Gastroesophageal sphincter (tissue), 4 donors: ENCODE measurements at regions not wholly inside any gene's neighbourhood (a gene's known extent, or its start where the extent isn't known, plus 50 kb on each side); places are given as distances from the start of the nearest gene placed in this dataset.
"Not testable (repeated sequence)": the region's sequence is repeated elsewhere in the genome, so short reads cannot be mapped to it uniquely, and the experiment has no call there.

Source experiments
- ATAC-seq: fragments of 150-250 bp; one replicate; pipeline ENCODE4 v1.9.1; 2016; ENCODE audit warnings: mild to moderate bottlenecking, moderate library complexity
- H3K27ac ChIP-seq, 4 donors: fragments of 200-600 bp; sonication (generic) in 3 of 4; 1 replicate in 3 of 4; 2 replicates in 1 of 4; pipeline ENCODE4 v1.5.1; 2016 to 2019
- H3K27me3 ChIP-seq: fragments of 200-600 bp; sonication (generic); one replicate; pipeline ENCODE4 v1.5.1; 2019
- H3K36me3 ChIP-seq, 2 donors: fragments of 200-600 bp; sonication (generic); one replicate each; pipeline ENCODE4 v1.5.1; 2019; ENCODE audit warnings: control low read depth in 1 of 2
- H3K4me1 ChIP-seq, 3 donors: fragments of 200-600 bp; sonication (generic); 1 replicate in 2 of 3; 2 replicates in 1 of 3; pipeline ENCODE4 v1.5.1; 2016 to 2019; ENCODE audit warnings: control low read depth in 2 of 3
- H3K4me3 ChIP-seq, 2 donors: fragments of 200-600 bp; sonication (generic); one replicate each; pipeline ENCODE4 v1.5.1; 2019; ENCODE audit warnings: mild to moderate bottlenecking in 1 of 2, moderate library complexity in 1 of 2
- H3K9me3 ChIP-seq, 3 donors: fragments of 200-600 bp; sonication (generic); one replicate each; pipeline ENCODE4 v1.5.1; 2017 to 2019; ENCODE audit warnings: control low read depth in 2 of 3
- EP300 ChIP-seq: sonication (generic); formaldehyde crosslinking; IDR thresholded peaks from one replicate; pipeline ENCODE4 v1.6.1; 2017; ENCODE audit warnings: antibody characterized with exemption, mild to moderate bottlenecking
- POLR2A ChIP-seq, 2 donors: fragments of 450-650 bp; IDR thresholded peaks; one replicate each; pipeline ENCODE4 v1.6.1; 2017; ENCODE audit warnings: antibody characterized with exemption in 2 of 2, mild to moderate bottlenecking in 2 of 2, moderate library complexity in 1 of 2
- POLR2AphosphoS5 ChIP-seq: sonication (generic); formaldehyde crosslinking; IDR thresholded peaks from one replicate; pipeline ENCODE4 v1.6.1; 2017; ENCODE audit warnings: antibody characterized with exemption
- WGBS, 2 donors: methylation state at CpG; one replicate each; pipeline ENCODE4 v1.1.5; 2018; ENCODE audit warnings: low coverage in 1 of 2; 5-methylcytosine and 5-hydroxymethylcytosine counted together
- TF ChIP-seq, protein P1 (sequence below), 4 experiments: fragments of 200-600 bp in 2 of 4; fragments of 450-650 bp in 2 of 4; sonication (generic) in 1 of 4; IDR thresholded peaks; one replicate each; pipeline ENCODE4 v1.5.1; 2017 to 2019; ENCODE audit warnings: antibody characterized with exemption in 4 of 4, mild to moderate bottlenecking in 2 of 4, moderate library complexity in 2 of 4

DNA sequence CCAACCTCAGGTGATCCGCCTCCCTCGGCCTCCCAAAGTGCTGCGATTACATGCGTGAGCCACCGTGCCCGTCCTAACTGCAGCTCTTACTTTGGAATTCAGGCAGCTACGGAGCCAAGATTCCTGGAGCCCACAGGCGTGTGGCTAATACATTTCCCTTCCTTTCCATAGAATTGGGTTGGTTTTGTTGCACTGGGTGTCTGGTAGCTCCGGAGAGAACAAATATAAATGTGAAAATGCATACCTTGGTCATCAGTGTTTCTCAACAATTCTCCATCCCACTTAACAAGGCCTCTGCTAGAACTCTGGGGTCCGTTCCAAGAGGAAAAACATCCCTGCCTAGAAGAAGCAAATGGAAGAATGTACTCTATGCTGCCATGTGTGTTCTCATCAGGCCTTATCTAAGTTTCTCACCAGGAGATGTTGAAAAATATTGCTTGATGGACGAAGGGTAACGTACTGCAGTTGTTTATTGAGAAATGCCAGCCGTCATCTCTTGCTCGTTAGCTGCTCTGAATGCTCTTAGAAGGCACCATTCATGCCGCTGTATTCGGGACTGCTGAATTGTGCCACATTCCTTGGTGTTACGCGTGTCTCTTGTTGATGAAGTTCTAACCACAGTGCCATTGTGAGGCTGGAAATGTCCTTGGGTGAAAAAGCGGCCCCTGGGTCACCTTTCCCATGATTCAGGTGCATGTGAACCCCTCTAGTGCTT is 50.5 kb upstream of the CD99 start:
- no peak overlapping the region for H3K4me3 ChIP-seq
- H3K27ac ChIP-seq, result no peak overlapping the region
- 88% methylated on average over 14 to 15 of the region's 19 CpGs for WGBS, 2 donors
- TF ChIP-seq EP300 (no peak), POLR2A (IDR thresholded peaks at IDR 0.05) (no peak), POLR2AphosphoS5 (no peak)
- TF ChIP-seq, protein P1, sequence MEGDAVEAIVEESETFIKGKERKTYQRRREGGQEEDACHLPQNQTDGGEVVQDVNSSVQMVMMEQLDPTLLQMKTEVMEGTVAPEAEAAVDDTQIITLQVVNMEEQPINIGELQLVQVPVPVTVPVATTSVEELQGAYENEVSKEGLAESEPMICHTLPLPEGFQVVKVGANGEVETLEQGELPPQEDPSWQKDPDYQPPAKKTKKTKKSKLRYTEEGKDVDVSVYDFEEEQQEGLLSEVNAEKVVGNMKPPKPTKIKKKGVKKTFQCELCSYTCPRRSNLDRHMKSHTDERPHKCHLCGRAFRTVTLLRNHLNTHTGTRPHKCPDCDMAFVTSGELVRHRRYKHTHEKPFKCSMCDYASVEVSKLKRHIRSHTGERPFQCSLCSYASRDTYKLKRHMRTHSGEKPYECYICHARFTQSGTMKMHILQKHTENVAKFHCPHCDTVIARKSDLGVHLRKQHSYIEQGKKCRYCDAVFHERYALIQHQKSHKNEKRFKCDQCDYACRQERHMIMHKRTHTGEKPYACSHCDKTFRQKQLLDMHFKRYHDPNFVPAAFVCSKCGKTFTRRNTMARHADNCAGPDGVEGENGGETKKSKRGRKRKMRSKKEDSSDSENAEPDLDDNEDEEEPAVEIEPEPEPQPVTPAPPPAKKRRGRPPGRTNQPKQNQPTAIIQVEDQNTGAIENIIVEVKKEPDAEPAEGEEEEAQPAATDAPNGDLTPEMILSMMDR (IDR thresholded peaks at IDR 0.05), result no peak
- ATAC-seq, result no peak
- no peaks in the 10 kb centered on the region for H3K4me1 ChIP-seq
- H3K27me3 ChIP-seq, result no peaks in the 10 kb centered on the region
- H3K36me3 ChIP-seq, result peaks cover 0 to 40% of the 10 kb centered on the region in 2 donors
- no peaks in the 10 kb centered on the region for H3K9me3 ChIP-seq

DNA sequence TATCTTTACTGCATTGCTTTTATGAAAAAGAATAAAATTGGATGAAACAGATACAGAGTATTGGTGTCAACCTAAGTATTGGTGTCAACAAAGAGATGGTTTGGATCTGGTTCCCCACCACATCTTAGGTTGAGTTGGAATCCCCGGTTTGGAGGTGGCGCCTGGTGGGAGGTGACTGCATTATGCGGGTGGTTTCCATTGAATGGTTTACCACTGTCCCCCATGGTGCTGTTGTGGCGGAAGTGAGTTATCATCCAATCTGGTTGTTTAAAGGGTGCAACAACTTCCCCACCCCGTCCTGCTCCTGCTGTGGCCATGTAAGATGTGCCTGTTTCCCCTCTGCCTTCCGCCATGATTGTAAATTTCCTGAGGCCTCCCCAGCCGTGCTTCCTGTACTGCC is 52.8 kb upstream of the CD99 start:
- 71 to 93% methylated on average over 4 to 5 of the region's 7 CpGs for WGBS, 2 donors
- Histone ChIP-seq H3K4me1 (no peaks in the 10 kb centered on the region), H3K9me3 (no peaks in the 10 kb centered on the region), H3K36me3 (peaks cover 0 to 40% of the 10 kb centered on the region in 2 donors), H3K4me3 (no peak overlapping the region), H3K27ac (no peak overlapping the region), H3K27me3 (no peaks in the 10 kb centered on the region)
- TF ChIP-seq POLR2A (IDR thresholded peaks at IDR 0.05) (no peak), EP300 (no peak), POLR2AphosphoS5 (no peak)
- TF ChIP-seq, protein P1 (IDR thresholded peaks at IDR 0.05), result no peak
- ATAC-seq, result no peak

DNA sequence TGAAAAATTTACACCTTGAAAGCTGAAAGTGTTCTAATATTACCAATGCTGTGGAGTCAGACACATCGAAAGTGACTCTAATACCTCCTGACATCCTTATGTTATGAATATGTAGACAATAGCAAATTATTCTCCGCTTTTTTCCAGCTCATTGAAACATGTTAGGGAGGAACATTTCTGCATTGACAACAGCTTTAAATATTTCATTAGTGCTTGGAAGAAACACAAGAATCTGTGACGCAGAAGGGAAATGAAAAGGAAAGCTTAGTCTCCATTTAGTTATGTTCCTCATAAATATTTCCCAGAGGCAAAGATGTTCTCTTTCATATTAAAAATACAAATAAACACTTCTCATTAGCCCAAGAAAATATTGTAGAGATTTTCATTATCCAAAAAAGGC is 55.8 kb upstream of the CD99 start:
- no peaks in the 10 kb centered on the region for H3K4me1 ChIP-seq
- no peak overlapping the region for H3K27ac ChIP-seq
- TF ChIP-seq, protein P1 (IDR thresholded peaks at IDR 0.05), result no peak
- 90 to 96% methylated on average over 3 of the region's 3 CpGs for WGBS, 2 donors
- no peaks in the 10 kb centered on the region for H3K9me3 ChIP-seq
- H3K4me3 ChIP-seq, result no peak overlapping the region
- H3K27me3 ChIP-seq, result no peaks in the 10 kb centered on the region
- ATAC-seq, result no peak
- peaks cover 0 to 17% of the 10 kb centered on the region in 2 donors for H3K36me3 ChIP-seq

DNA sequence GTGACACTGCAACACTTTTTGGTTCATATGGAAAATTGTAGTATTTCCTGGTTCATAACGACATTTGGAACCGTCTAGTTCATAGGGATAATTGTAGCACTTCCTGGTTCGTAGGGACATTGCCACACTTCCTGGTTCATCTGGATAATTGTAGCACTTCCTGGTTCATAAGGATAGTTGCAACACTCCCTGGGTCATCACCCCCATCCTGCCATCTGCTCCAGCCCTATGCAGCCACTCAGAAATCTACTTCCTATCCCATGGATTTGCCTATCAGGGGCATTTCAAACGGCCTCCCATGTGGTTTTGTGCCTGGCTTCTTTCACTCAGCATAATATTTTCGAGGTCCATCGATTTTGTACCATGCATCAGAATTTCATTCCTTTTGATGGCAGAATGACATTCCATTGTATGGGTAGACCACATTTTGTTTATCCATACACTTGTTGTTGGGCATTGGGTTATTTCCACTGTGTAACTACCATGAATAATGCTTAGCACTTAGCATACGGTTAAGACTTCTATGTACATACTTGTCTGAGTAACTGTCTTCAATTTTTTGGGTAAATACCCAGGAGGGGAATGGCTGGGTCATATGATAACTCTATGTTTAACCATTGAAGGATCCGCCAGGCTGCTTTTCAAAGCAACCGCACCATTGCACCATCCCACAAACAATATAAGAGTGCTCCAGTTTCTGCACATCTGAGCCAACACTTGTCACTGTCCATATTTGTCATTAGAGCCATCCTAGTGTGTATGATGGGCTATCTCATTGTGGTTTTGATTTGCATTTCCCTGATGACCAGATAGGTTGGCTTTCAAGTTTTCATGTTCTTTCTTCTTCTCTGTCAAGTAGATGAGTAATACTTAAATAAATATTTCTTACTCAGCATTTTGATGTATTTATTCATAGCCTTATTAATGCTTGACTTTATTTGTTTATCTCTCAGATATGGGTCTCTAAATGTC is 58.3 kb upstream of the CD99 start:
- H3K9me3 ChIP-seq, result no peaks in the 10 kb centered on the region
- H3K36me3 ChIP-seq, result peaks cover 0 to 14% of the 10 kb centered on the region in 2 donors
- 84 to 92% methylated on average over 8 to 9 of the region's 9 CpGs for WGBS, 2 donors
- no peak for TF ChIP-seq POLR2AphosphoS5
- no peak for TF ChIP-seq EP300
- TF ChIP-seq POLR2A (IDR thresholded peaks at IDR 0.05), result no peak
- no peaks in the 10 kb centered on the region for H3K4me1 ChIP-seq
- no peak overlapping the region for H3K27ac ChIP-seq
- H3K27me3 ChIP-seq, result no peaks in the 10 kb centered on the region
- no peak for ATAC-seq
- H3K4me3 ChIP-seq, result no peak overlapping the region

DNA sequence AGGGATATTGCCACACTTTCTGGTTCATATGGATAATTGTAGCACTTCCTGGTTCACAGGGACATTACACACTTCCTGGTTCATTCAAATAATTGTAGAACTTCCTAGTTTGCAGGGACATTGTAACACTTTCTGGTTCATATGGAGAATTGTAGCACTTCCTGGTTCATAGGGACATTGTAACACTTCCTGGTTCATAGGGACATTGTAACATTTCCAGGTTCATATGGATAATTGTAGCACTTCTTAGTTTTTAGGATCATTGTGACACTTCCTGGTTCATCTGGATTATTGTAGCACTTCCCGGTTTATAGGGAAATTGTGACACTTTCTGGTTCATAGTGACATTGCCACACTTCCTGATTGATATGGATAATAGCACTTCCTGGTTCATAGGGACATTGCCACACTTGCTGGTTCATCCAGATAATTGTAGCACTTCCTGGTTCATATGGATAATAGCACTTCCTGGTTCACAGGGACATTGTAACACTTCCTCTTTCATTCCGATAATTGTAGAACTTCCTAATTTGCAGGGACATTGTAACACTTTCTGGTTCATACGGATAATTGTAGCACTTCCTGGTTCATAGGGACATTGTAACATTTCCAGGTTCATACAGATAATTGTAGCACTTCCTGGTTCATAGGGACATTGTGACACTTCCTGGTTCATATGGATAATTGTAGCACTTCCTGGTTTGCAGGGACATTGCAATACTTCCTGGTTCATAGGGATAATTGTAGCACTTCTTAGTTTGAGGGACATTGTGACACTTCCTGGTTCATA is 59.2 kb upstream of the CD99 start:
- TF ChIP-seq POLR2A (IDR thresholded peaks at IDR 0.05) (no peak), POLR2AphosphoS5 (no peak), EP300 (no peak)
- TF ChIP-seq, protein P1 (IDR thresholded peaks at IDR 0.05), result no peak
- Histone ChIP-seq H3K9me3 (no peaks in the 10 kb centered on the region), H3K27ac (no peak overlapping the region), H3K27me3 (no peaks in the 10 kb centered on the region), H3K36me3 (peaks cover 0 to 22% of the 10 kb centered on the region in 2 donors), H3K4me3 (no peak overlapping the region), H3K4me1 (no peaks in the 10 kb centered on the region)
- no peak for ATAC-seq
- 30 to 31% methylated on average over 2 to 3 of the region's 3 CpGs for WGBS, 2 donors

DNA sequence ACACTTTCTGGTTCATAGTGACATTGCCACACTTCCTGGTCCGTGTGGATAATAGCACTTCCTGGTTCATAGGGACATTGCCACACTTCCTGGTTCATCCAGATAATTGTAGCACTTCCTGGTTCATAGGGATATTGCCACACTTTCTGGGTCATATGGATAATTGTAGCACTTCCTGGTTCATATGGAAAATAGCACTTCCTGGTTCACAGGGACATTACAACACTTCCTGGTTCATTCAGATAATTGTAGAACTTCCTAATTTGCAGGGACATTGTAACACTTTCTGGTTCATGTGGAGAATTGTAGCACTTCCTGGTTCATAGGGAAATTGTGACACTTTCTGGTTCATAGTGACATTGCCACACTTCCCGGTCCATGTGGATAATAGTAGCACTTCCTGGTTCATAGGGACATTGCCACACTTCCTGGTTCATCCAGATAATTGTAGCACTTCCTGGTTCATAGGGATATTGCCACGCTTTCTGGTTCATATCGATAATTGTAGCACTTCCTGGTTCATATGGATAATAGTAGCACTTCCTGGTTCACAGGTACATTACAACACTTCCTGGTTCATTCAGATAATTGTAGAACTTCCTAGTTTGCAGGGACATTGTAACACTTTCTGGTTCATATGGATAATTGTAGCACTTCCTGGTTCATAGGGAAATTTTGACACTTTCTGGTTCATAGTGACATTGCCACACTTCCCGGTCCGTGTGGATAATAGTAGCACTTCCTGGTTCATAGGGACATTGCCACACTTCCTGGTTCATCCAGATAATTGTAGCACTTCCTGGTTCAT is 60.0 kb upstream of the CD99 start:
- 84 to 93% methylated on average over 3 to 6 of the region's 6 CpGs for WGBS, 2 donors
- not testable (repeated sequence) for H3K4me1 ChIP-seq, H3K9me3 ChIP-seq, ATAC-seq, H3K27me3 ChIP-seq, H3K4me3 ChIP-seq
- Histone ChIP-seq H3K36me3 (peaks cover 0 to 29% of the 10 kb centered on the region in 2 donors), H3K27ac (peak overlapping the region in 2 of 4 donors; percentile 6 to 21)
